ENCODE measurements at regions not wholly inside any gene's neighbourhood (a gene's known extent, or its start where the extent isn't known, plus 50 kb on each side); places are given as distances from the start of the nearest gene placed in this dataset.

DNA sequence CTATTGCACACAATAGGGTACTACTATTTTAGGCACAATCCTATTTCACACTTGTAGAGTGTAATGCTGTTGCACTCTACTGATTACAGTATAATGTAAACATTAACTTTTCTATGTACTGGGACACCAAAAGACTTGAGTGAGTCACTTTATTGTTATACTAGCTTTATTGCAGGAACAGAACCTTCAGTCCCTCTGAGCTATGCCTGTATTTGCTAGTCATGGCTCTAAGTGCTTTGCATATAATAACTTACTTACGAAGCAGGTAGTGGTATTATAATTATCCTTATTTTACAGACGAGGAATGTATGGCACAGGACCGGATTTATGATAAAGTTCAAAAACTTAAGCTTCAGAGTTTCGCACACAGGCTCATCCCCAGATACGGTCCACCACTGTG is 106.6 kb upstream of the SLC6A6 start:
- Histone ChIP-seq H3K79me2 (ENCODE audit: insufficient read depth, low read length) (no peaks in the 10 kb centered on the region), H3K9me3 (ENCODE audit: insufficient read depth, low read length, severe bottlenecking) (no peaks in the 10 kb centered on the region)

DNA sequence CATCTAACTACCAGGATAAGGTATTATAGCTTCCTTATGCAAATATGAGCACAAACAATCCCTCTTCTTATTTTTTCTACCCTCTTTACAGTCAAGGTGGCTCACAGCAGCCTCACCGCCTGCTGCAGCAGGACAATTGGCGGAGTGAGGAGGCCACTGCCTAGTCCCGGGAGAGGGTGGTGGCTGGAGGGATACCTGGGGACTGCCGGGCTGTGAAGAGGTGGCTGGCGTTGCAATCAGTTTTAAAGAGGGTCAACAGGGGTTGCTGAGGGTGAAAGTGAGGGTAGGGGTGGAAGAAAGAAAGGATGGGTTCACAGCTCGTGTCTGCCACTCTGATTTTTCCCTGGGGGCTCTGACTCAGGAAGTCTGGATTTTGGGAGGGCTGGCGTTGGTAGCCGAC is 105.1 kb upstream of the SLC6A6 start:
- Histone ChIP-seq H3K4me2 (ENCODE audit: insufficient read depth, low read length) (no peak overlapping the region), H3K36me3 (ENCODE audit: insufficient read depth, low read length) (no peaks in the 10 kb centered on the region), H3K79me2 (ENCODE audit: insufficient read depth, low read length) (no peaks in the 10 kb centered on the region), H3K27me3 (ENCODE audit: insufficient read depth, low read length, poor library complexity) (peaks cover 4% of the 10 kb centered on the region), H3K27ac (ENCODE audit: low read length) (no peak overlapping the region), H3K9ac (ENCODE audit: low read depth, low read length) (no peak overlapping the region), H4K20me1 (ENCODE audit: insufficient read depth, low read length) (no peaks in the 10 kb centered on the region), H3K4me1 (ENCODE audit: insufficient read depth, low read length) (no peaks in the 10 kb centered on the region), H2AFZ (ENCODE audit: low read depth, low read length) (no peak overlapping the region), H3K9me3 (ENCODE audit: insufficient read depth, low read length, severe bottlenecking) (no peaks in the 10 kb centered on the region), H3K4me3 (ENCODE audit: low read depth in 1 of 2, low read length in 2 of 2) (no peak overlapping the region)
- TF ChIP-seq EZH2 (IDR thresholded peaks at IDR 0.05; ENCODE audit: borderline replicate concordance, low read depth, low read length, severe bottlenecking), result no peak
- TF ChIP-seq, protein P1, sequence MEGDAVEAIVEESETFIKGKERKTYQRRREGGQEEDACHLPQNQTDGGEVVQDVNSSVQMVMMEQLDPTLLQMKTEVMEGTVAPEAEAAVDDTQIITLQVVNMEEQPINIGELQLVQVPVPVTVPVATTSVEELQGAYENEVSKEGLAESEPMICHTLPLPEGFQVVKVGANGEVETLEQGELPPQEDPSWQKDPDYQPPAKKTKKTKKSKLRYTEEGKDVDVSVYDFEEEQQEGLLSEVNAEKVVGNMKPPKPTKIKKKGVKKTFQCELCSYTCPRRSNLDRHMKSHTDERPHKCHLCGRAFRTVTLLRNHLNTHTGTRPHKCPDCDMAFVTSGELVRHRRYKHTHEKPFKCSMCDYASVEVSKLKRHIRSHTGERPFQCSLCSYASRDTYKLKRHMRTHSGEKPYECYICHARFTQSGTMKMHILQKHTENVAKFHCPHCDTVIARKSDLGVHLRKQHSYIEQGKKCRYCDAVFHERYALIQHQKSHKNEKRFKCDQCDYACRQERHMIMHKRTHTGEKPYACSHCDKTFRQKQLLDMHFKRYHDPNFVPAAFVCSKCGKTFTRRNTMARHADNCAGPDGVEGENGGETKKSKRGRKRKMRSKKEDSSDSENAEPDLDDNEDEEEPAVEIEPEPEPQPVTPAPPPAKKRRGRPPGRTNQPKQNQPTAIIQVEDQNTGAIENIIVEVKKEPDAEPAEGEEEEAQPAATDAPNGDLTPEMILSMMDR (IDR thresholded peaks at IDR 0.05; ENCODE audit: borderline replicate concordance, extremely low read depth, low read length, poor library complexity, severe bottlenecking), result no peak
- ATAC-seq (ENCODE audit: insufficient read depth, low read depth) (no peak), DNase-seq (no peak)

More for the DNA sequence above, 106.6 kb upstream of the SLC6A6 start:
- no peak overlapping the region for H3K9ac ChIP-seq (ENCODE audit: low read depth, low read length)
- no peaks in the 10 kb centered on the region for H3K4me1 ChIP-seq (ENCODE audit: insufficient read depth, low read length)
- no peaks in the 10 kb centered on the region for H3K36me3 ChIP-seq (ENCODE audit: insufficient read depth, low read length)
- no peak overlapping the region for H2AFZ ChIP-seq (ENCODE audit: low read depth, low read length)
- H3K27ac ChIP-seq (ENCODE audit: low read length), result no peak overlapping the region
- ATAC-seq (ENCODE audit: insufficient read depth, low read depth) (no peak), DNase-seq (no peak)
- TF ChIP-seq, protein P1 (IDR thresholded peaks at IDR 0.05; ENCODE audit: borderline replicate concordance, extremely low read depth, low read length, poor library complexity, severe bottlenecking), result no peak
- no peak for TF ChIP-seq EZH2 (IDR thresholded peaks at IDR 0.05; ENCODE audit: borderline replicate concordance, low read depth, low read length, severe bottlenecking)
- no peak overlapping the region for H3K4me3 ChIP-seq (ENCODE audit: low read depth in 1 of 2, low read length in 2 of 2)
- H3K4me2 ChIP-seq (ENCODE audit: insufficient read depth, low read length), result no peak overlapping the region
- H4K20me1 ChIP-seq (ENCODE audit: insufficient read depth, low read length), result no peaks in the 10 kb centered on the region
- H3K27me3 ChIP-seq (ENCODE audit: insufficient read depth, low read length, poor library complexity), result peaks cover 5% of the 10 kb centered on the region

DNA sequence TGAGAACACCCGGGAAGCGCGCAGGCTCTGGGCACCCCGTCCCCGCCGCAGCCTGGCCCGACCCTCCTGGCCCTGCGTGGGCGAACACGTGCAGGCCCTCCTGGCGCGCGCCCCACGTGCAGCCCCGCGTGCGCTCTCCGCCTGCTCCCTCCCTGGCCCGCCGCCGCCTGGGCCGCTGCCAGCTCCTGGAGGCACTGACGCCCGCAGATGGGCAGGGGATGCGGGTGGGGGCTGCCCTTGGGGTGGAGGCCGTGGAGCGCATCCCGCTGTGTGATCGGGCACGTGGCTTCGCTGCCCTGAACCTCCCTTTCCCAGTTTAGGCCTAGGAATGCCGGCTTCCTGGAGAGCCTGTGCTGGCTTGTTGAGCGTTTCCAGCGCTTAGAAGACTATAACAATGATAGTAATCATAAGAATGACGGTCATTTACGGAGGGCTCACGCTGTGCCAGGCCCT is 104.6 kb upstream of the SLC6A6 start:
- Histone ChIP-seq H3K9me3 (ENCODE audit: insufficient read depth, low read length, severe bottlenecking) (no peaks in the 10 kb centered on the region), H3K79me2 (ENCODE audit: insufficient read depth, low read length) (no peaks in the 10 kb centered on the region), H3K27ac (ENCODE audit: low read length) (no peak overlapping the region), H3K27me3 (ENCODE audit: insufficient read depth, low read length, poor library complexity) (peaks cover 4% of the 10 kb centered on the region), H3K4me3 (ENCODE audit: low read depth in 1 of 2, low read length in 2 of 2) (no peak overlapping the region), H4K20me1 (ENCODE audit: insufficient read depth, low read length) (no peaks in the 10 kb centered on the region), H3K36me3 (ENCODE audit: insufficient read depth, low read length) (no peaks in the 10 kb centered on the region), H3K9ac (ENCODE audit: low read depth, low read length) (no peak overlapping the region), H2AFZ (ENCODE audit: low read depth, low read length) (no peak overlapping the region), H3K4me1 (ENCODE audit: insufficient read depth, low read length) (no peaks in the 10 kb centered on the region), H3K4me2 (ENCODE audit: insufficient read depth, low read length) (no peak overlapping the region)
- ATAC-seq (ENCODE audit: insufficient read depth, low read depth) (no peak), DNase-seq (no peak)
- TF ChIP-seq, protein P1 (IDR thresholded peaks at IDR 0.05; ENCODE audit: borderline replicate concordance, extremely low read depth, low read length, poor library complexity, severe bottlenecking), result no peak
- no peak for TF ChIP-seq EZH2 (IDR thresholded peaks at IDR 0.05; ENCODE audit: borderline replicate concordance, low read depth, low read length, severe bottlenecking)

GRCh38 chr3:14298442-14298841 is 104.0 kb upstream of the SLC6A6 start:
- H3K4me1 ChIP-seq (ENCODE audit: insufficient read depth, low read length), result no peaks in the 10 kb centered on the region

More at GRCh38 chr3:14298442-14298841, 104.0 kb upstream of the SLC6A6 start:
- Histone ChIP-seq H3K9me3 (ENCODE audit: insufficient read depth, low read length, severe bottlenecking) (no peaks in the 10 kb centered on the region), H3K9ac (ENCODE audit: low read depth, low read length) (no peak overlapping the region), H3K79me2 (ENCODE audit: insufficient read depth, low read length) (no peaks in the 10 kb centered on the region), H4K20me1 (ENCODE audit: insufficient read depth, low read length) (no peaks in the 10 kb centered on the region), H3K4me2 (ENCODE audit: insufficient read depth, low read length) (no peak overlapping the region), H2AFZ (ENCODE audit: low read depth, low read length) (no peak overlapping the region), H3K4me3 (ENCODE audit: low read depth in 1 of 2, low read length in 2 of 2) (no peak overlapping the region), H3K27me3 (ENCODE audit: insufficient read depth, low read length, poor library complexity) (peaks cover 4% of the 10 kb centered on the region), H3K36me3 (ENCODE audit: insufficient read depth, low read length) (no peaks in the 10 kb centered on the region), H3K27ac (ENCODE audit: low read length) (no peak overlapping the region)
- TF ChIP-seq, protein P1 (IDR thresholded peaks at IDR 0.05; ENCODE audit: borderline replicate concordance, extremely low read depth, low read length, poor library complexity, severe bottlenecking), result no peak
- no peak for TF ChIP-seq EZH2 (IDR thresholded peaks at IDR 0.05; ENCODE audit: borderline replicate concordance, low read depth, low read length, severe bottlenecking)
- DNase-seq (no peak), ATAC-seq (ENCODE audit: insufficient read depth, low read depth) (no peak)

All from DND-41 (cell line).